H1 (cell line): ENCODE measurements at regions not wholly inside any gene's neighbourhood (a gene's known extent, or its start where the extent isn't known, plus 50 kb on each side); places are given as distances from the start of the nearest gene placed in this dataset.

Experiments
- CTCF ChIA-PET: fragments of 300-600 bp; sonication (Branson Sonifier 250); formaldehyde crosslinking; loops from one replicate; lab custom pipeline; 2021; ENCODE audit not compliant: partially characterized antibody; lab: Charles Lee
- POLR2A ChIA-PET: fragments of 300-600 bp; sonication (Branson Sonifier 250); formaldehyde crosslinking; loops from one replicate; lab custom pipeline; 2021; ENCODE audit warnings: inconsistent platforms; ENCODE audit not compliant: partially characterized antibody; lab: Charles Lee
- DNase-seq, 2 experiments: peaks; one replicate each; pipeline versions ENCODE4 v3.0.0 to v3.0.0-alpha.2; 2010 to 2022; ENCODE audit warnings: low spot score in 2 of 2, low read depth in 1 of 2, mixed read lengths in 1 of 2
- FAIRE-seq: peaks from 2 replicates; lab custom pipeline; 2011; peaks lifted over from hg19 to GRCh38; lab: Jason Lieb, UNC
- H2AFZ ChIP-seq: 2 replicates; pipeline ENCODE4 v1.8.1; 2012; ENCODE audit warnings: low read length, inconsistent platforms
- H2AK5ac ChIP-seq: 2 replicates; pipeline ENCODE4 v1.6.1; 2013; ENCODE audit warnings: low read depth, low read length
- H2BK120ac ChIP-seq: replicated peaks from 2 replicates; pipeline ENCODE3; 2013; ENCODE audit warnings: low read depth, low read length, inconsistent platforms
- H2BK12ac ChIP-seq: 2 replicates; pipeline ENCODE4 v1.6.1; 2013; ENCODE audit warnings: low read depth, low read length
- H2BK15ac ChIP-seq: 2 replicates; pipeline ENCODE4 v1.6.1; 2013; ENCODE audit warnings: low read length
- H2BK20ac ChIP-seq: 2 replicates; pipeline ENCODE4 v1.6.1; 2013; ENCODE audit warnings: low read length
- H2BK5ac ChIP-seq: 2 replicates; pipeline ENCODE4 v1.6.1; 2013; ENCODE audit warnings: low read depth, low read length
- H3K14ac ChIP-seq: 2 replicates; pipeline ENCODE4 v1.6.1; 2013; ENCODE audit warnings: inconsistent platforms; ENCODE audit not compliant: insufficient read length
- H3K18ac ChIP-seq: 2 replicates; pipeline ENCODE4 v1.6.1; 2013; ENCODE audit warnings: low read length; ENCODE audit errors: extremely low read depth
- H3K23ac ChIP-seq: 2 replicates; pipeline ENCODE4 v1.6.1; 2013; ENCODE audit warnings: inconsistent platforms; ENCODE audit not compliant: insufficient read length
- H3K23me2 ChIP-seq: 2 replicates; pipeline ENCODE4 v1.6.1; 2013; ENCODE audit warnings: low read depth, low read length
- H3K27ac ChIP-seq: 2 replicates; pipeline ENCODE4 v1.6.1; 2011; ENCODE audit warnings: low read depth, low read length, inconsistent platforms
- H3K27me3 ChIP-seq, 4 experiments: replicated peaks in 1 of 4; 1 replicate in 1 of 4; 2 replicates in 3 of 4; pipeline versions ENCODE4 v1.6.1 to v1.8.1; 2011 to 2013; ENCODE audit warnings: low read length in 3 of 4, mild to moderate bottlenecking in 3 of 4, inconsistent platforms in 2 of 4, mixed read lengths in 2 of 4, moderate library complexity in 1 of 4; ENCODE audit not compliant: control insufficient read depth in 3 of 4, insufficient read depth in 3 of 4; ENCODE audit errors: extremely low read depth in 1 of 4
- H3K36me3 ChIP-seq, 4 experiments: 2 replicates each; pipeline versions ENCODE4 v1.6.1 to v1.8.1; 2011 to 2013; ENCODE audit warnings: mild to moderate bottlenecking in 4 of 4, low read length in 3 of 4, moderate library complexity in 2 of 4, control low read depth in 1 of 4, inconsistent platforms in 1 of 4; ENCODE audit not compliant: insufficient read depth in 4 of 4, control insufficient read depth in 2 of 4
- H3K4ac ChIP-seq: replicated peaks from 2 replicates; pipeline ENCODE3; 2013; ENCODE audit warnings: low read length, low read depth, mixed read lengths, inconsistent platforms; ENCODE audit not compliant: insufficient read length
- H3K4me1 ChIP-seq, 4 experiments: replicated peaks in 1 of 4; 1 replicate in 1 of 4; 2 replicates in 3 of 4; pipeline versions ENCODE4 v1.6.1 to v1.8.1; 2011 to 2013; ENCODE audit warnings: low read length in 3 of 4, inconsistent platforms in 2 of 4, mixed read lengths in 1 of 4; ENCODE audit not compliant: insufficient read depth in 4 of 4, control insufficient read depth in 3 of 4
- H3K4me2 ChIP-seq, 2 experiments: 2 replicates each; pipeline versions ENCODE4 v1.6.1 to v1.8.1; 2011 to 2013; ENCODE audit warnings: low read depth in 2 of 2, low read length in 2 of 2, control low read depth in 1 of 2, inconsistent platforms in 1 of 2, mild to moderate bottlenecking in 1 of 2; ENCODE audit not compliant: insufficient read depth in 1 of 2
- H3K4me3 ChIP-seq, 4 experiments: fragments of 200-600, 300-600 bp in 1 of 4; sonication (generic), shearing (Covaris generic), sonication (Bioruptor Twin) in 1 of 4; 2 replicates each; pipeline versions ENCODE4 v1.5.1 to v1.8.1; 2011 to 2016; ENCODE audit warnings: low read length in 4 of 4, low read depth in 3 of 4, control low read depth in 2 of 4, inconsistent platforms in 2 of 4, mild to moderate bottlenecking in 2 of 4, mixed read lengths in 1 of 4, moderate library complexity in 1 of 4; ENCODE audit not compliant: insufficient read depth in 2 of 4; ENCODE audit errors: extremely low read depth in 1 of 4
- H3K56ac ChIP-seq: replicated peaks from 2 replicates; pipeline ENCODE3; 2013; ENCODE audit warnings: low read depth, mild to moderate bottlenecking, mixed read lengths, low read length, inconsistent platforms; ENCODE audit not compliant: insufficient read length
- H3K79me1 ChIP-seq: 2 replicates; pipeline ENCODE4 v1.6.1; 2013; ENCODE audit warnings: low read depth, low read length, control low read depth
- H3K79me2 ChIP-seq, 2 experiments: 2 replicates each; pipeline versions ENCODE4 v1.6.1 to v1.8.1; 2012 to 2013; ENCODE audit warnings: low read length in 2 of 2, mild to moderate bottlenecking in 2 of 2, inconsistent platforms in 1 of 2; ENCODE audit not compliant: insufficient read depth in 2 of 2, control insufficient read depth in 1 of 2
- H3K9ac ChIP-seq, 4 experiments: replicated peaks in 1 of 4; 1 replicate in 1 of 4; 2 replicates in 3 of 4; pipeline versions ENCODE4 v1.6.1 to v1.8.1; 2011 to 2013; ENCODE audit warnings: low read depth in 3 of 4, low read length in 3 of 4, control low read depth in 2 of 4, mild to moderate bottlenecking in 2 of 4, moderate library complexity in 2 of 4, inconsistent platforms in 1 of 4; ENCODE audit errors: extremely low read depth in 1 of 4
- H3K9me3 ChIP-seq, 2 experiments: 2 replicates each; pipeline versions ENCODE4 v1.6.1 to v1.8.1; 2012 to 2013; ENCODE audit warnings: mild to moderate bottlenecking in 2 of 2, moderate library complexity in 2 of 2, control low read depth in 1 of 2, inconsistent platforms in 1 of 2, low read depth in 1 of 2, low read length in 1 of 2, mixed read lengths in 1 of 2; ENCODE audit not compliant: insufficient read depth in 2 of 2
- H4K20me1 ChIP-seq, 2 experiments: replicated peaks in 1 of 2; 2 replicates each; pipeline versions ENCODE3 to v1.8.1; 2011 to 2013; ENCODE audit warnings: inconsistent platforms in 2 of 2, low read length in 2 of 2, mild to moderate bottlenecking in 1 of 2; ENCODE audit not compliant: insufficient read depth in 2 of 2, control insufficient read depth in 1 of 2
- H4K5ac ChIP-seq: 2 replicates; pipeline ENCODE4 v1.6.1; 2013; ENCODE audit warnings: low read length, low read depth, mixed read lengths, inconsistent platforms; ENCODE audit not compliant: insufficient read length
- H4K8ac ChIP-seq: 2 replicates; pipeline ENCODE4 v1.8.0; 2013; ENCODE audit warnings: mild to moderate bottlenecking, moderate library complexity, low read length, inconsistent platforms; ENCODE audit not compliant: insufficient read depth; ENCODE audit errors: extremely low read depth
- H4K91ac ChIP-seq: replicated peaks from 2 replicates; pipeline ENCODE3; 2013; ENCODE audit warnings: low read length, mixed read lengths, inconsistent platforms; ENCODE audit not compliant: insufficient read length
- ATF3 ChIP-seq: IDR thresholded peaks from 2 replicates; pipeline ENCODE4 v1.6.1; 2011; ENCODE audit warnings: low read depth, mild to moderate bottlenecking, low read length; ENCODE audit not compliant: insufficient read depth
- CBX8 ChIP-seq: fragments of 300-800, 300-1000 bp; sonication (generic); IDR thresholded peaks from 2 replicates; pipeline ENCODE4 v1.7.1; 2016; ENCODE audit warnings: low read depth, low read length, borderline replicate concordance
- CHD2 ChIP-seq: IDR thresholded peaks from 2 replicates; pipeline ENCODE4 v1.6.1; 2012; ENCODE audit warnings: low read length, improper control_type of control experiment
- CREB1 ChIP-seq: IDR thresholded peaks from 2 replicates; pipeline ENCODE4 v1.6.1; 2012; ENCODE audit warnings: inconsistent platforms
- GTF2F1 ChIP-seq: IDR thresholded peaks from 2 replicates; pipeline ENCODE4 v1.6.1; 2012; ENCODE audit warnings: low read depth, low read length, improper control_type of control experiment, borderline replicate concordance
- JUND ChIP-seq: IDR thresholded peaks from 2 replicates; pipeline ENCODE4 v1.6.1; 2011; ENCODE audit warnings: mild to moderate bottlenecking, improper control_type of control experiment, low read length
- PHF8 ChIP-seq: fragments of 200-600 bp; sonication (generic); conservative IDR thresholded peaks from 2 replicates; pipeline ENCODE4 v1.7.1; 2012; ENCODE audit warnings: low read depth, mild to moderate bottlenecking, inconsistent platforms, low read length, moderate library complexity
- RXRA ChIP-seq: IDR thresholded peaks from 2 replicates; pipeline ENCODE4 v1.6.1; 2011; ENCODE audit warnings: low read depth, mild to moderate bottlenecking, low read length, moderate library complexity; ENCODE audit not compliant: insufficient read depth
- SAP30 ChIP-seq: fragments of 300-600 bp; sonication (generic); IDR thresholded peaks from 2 replicates; pipeline ENCODE4 v1.7.1; 2012; ENCODE audit warnings: low read length, moderate library complexity, mild to moderate bottlenecking, inconsistent platforms; ENCODE audit not compliant: insufficient read depth, insufficient replicate concordance
- SIN3A ChIP-seq, 2 experiments: IDR thresholded peaks in 1 of 2; conservative IDR thresholded peaks in 1 of 2; 2 replicates each; pipeline ENCODE4 v1.6.1; 2011 to 2012; ENCODE audit warnings: low read length in 2 of 2, improper control_type of control experiment in 1 of 2, low read depth in 1 of 2, mild to moderate bottlenecking in 1 of 2
- SIRT6 ChIP-seq: IDR thresholded peaks from one replicate; pipeline ENCODE4 v1.7.1; 2012; ENCODE audit warnings: low read length, inconsistent platforms
- WGBS, 2 experiments: shearing (Covaris generic) in 1 of 2; methylation state at CpG; one replicate each; pipeline versions ENCODE4 v1.1.6 to v1.1.7; 2013 to 2015; ENCODE audit warnings: low lambda C conversion rate in 2 of 2, mixed read lengths in 2 of 2, inconsistent platforms in 1 of 2, low coverage in 1 of 2, missing lambda C conversion rate in 1 of 2; ENCODE audit not compliant: insufficient replicate concordance in 2 of 2, insufficient coverage in 1 of 2, insufficient read length in 1 of 2; ENCODE audit errors: extremely low coverage in 1 of 2, missing lambda C conversion rate in 1 of 2; 5-methylcytosine and 5-hydroxymethylcytosine counted together
- TF ChIP-seq, protein P1 (sequence below): IDR thresholded peaks from 2 replicates; pipeline ENCODE4 v1.6.1; 2012; ENCODE audit warnings: low read length, inconsistent platforms

DNA sequence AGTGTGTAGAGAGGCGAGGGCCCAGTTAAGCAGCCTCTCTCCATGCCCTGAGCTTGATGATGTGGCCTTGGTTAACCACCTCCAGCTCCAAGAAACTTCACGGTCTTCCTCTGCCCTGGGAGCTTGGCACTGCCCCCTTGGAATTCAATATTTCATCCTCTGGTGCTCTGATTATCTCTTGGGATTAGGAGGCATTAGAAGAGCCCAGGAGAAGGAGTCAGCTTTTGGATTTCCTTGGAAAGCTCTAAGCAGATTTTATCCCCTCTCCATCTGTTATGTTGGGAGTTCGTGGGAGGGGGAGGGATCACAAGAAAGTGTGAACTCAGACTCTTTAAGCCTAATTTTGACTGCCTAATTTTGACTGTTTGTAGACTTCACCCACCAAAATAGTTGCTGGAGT, 132.7 kb upstream of the AGBL1 start:
- Histone ChIP-seq H3K23me2 (no peaks in the 10 kb centered on the region), H3K4ac (no peak overlapping the region), H3K4me3 (no peak overlapping the region), H3K23ac (no peak overlapping the region), H2BK120ac (no peak overlapping the region), H3K36me3 (no peaks in the 10 kb centered on the region), H4K8ac (no peak overlapping the region), H2BK15ac (no peak overlapping the region), H3K79me2 (no peaks in the 10 kb centered on the region), H2BK5ac (no peak overlapping the region), H3K14ac (no peak overlapping the region), H3K27ac (no peak overlapping the region), H3K9me3 (no peaks in the 10 kb centered on the region), H4K20me1 (no peaks in the 10 kb centered on the region), H3K9ac (no peak overlapping the region), H3K79me1 (no peaks in the 10 kb centered on the region), H2AFZ (no peak overlapping the region), H3K27me3 (no peaks in the 10 kb centered on the region), H3K4me2 (no peak overlapping the region), H3K18ac (no peak overlapping the region), H2BK12ac (no peak overlapping the region), H4K91ac (no peak overlapping the region), H3K56ac (no peak overlapping the region), H2AK5ac (no peak overlapping the region), H3K4me1 (no peaks in the 10 kb centered on the region), H2BK20ac (no peak overlapping the region), H4K5ac (no peak overlapping the region)
- no peak for DNase-seq
- 86% methylated on average over 3 of the region's 3 CpGs; no CpG with 5 or more reads in 1 of the 2 experiments for WGBS, 2 experiments
- POLR2A ChIA-PET, result no interaction called here
- no peak for FAIRE-seq
- CTCF ChIA-PET, result interaction anchor here (1.2 kb wide), 1 partner anchor 168 kb away, joined by 4 read pairs; no protein-coding TSS in a partner anchor
- TF ChIP-seq, protein P1, sequence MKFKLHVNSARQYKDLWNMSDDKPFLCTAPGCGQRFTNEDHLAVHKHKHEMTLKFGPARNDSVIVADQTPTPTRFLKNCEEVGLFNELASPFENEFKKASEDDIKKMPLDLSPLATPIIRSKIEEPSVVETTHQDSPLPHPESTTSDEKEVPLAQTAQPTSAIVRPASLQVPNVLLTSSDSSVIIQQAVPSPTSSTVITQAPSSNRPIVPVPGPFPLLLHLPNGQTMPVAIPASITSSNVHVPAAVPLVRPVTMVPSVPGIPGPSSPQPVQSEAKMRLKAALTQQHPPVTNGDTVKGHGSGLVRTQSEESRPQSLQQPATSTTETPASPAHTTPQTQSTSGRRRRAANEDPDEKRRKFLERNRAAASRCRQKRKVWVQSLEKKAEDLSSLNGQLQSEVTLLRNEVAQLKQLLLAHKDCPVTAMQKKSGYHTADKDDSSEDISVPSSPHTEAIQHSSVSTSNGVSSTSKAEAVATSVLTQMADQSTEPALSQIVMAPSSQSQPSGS, result no peak
- TF ChIP-seq SAP30 (no peak), GTF2F1 (no peak), ATF3 (no peak), RXRA (no peak), CHD2 (no peak), SIN3A (conservative IDR thresholded peaks at IDR 0.05 in 1 of 2, IDR thresholded peaks at IDR 0.05 in 1 of 2; ENCODE audit: low read depth in 1 of 2, low read length in 2 of 2) (no peak), JUND (no peak), PHF8 (no peak), CREB1 (no peak), SIRT6 (no peak), CBX8 (no peak)
